HEK293 (cell line): ENCODE measurements at regions not wholly inside any gene's neighbourhood (a gene's known extent, or its start where the extent isn't known, plus 50 kb on each side); places are given as distances from the start of the nearest gene placed in this dataset.

Experiments
- PBX3 ChIP-seq: sonication (generic); formaldehyde crosslinking; IDR thresholded peaks from 2 replicates; pipeline ENCODE4 v1.8.1; 2022; ENCODE audit warnings: mild to moderate bottlenecking, moderate library complexity, missing genetic modification reagents
- ZBTB11 ChIP-seq: fragments of 450-650 bp; formaldehyde crosslinking; conservative IDR thresholded peaks from 2 replicates; pipeline ENCODE4 v1.5.1; 2016; ENCODE audit warnings: low read depth, missing biosample characterization, missing genetic modification characterization
- ZNF677 ChIP-seq: fragments of 450-650 bp; IDR thresholded peaks from 2 replicates; pipeline ENCODE4 v1.5.0; 2018; ENCODE audit warnings: missing biosample characterization, mild to moderate bottlenecking, missing genetic modification characterization, moderate library complexity

- TF ChIP-seq ZBTB11 (tag by site-specific recombination) (no peak), PBX3 (CRISPR knock-in tag) (no peak), ZNF677 (tag by site-specific recombination) (no peak)
These were observed 324.0 kb downstream of the STIM2 start for GRCh38 chr4:27184508-27185155.
